Left ventricle myocardium inferior (tissue), 1 donor: ENCODE measurements at regions not wholly inside any gene's neighbourhood (a gene's known extent, or its start where the extent isn't known, plus 50 kb on each side); places are given as distances from the start of the nearest gene placed in this dataset.

Source experiments
- DNase-seq: peaks from one replicate; pipeline ENCODE4 v3.0.0-alpha.2; 2020
- H3K27ac ChIP-seq: fragments of 200-600 bp; replicated peaks from 2 replicates; pipeline ENCODE4 v1.8.0; 2021
- H3K27me3 ChIP-seq: fragments of 200-600 bp; 2 replicates; pipeline ENCODE4 v1.8.0; 2021; ENCODE audit warnings: low read depth
- H3K36me3 ChIP-seq: fragments of 200-600 bp; 2 replicates; pipeline ENCODE4 v1.8.0; 2021
- H3K4me1 ChIP-seq: fragments of 200-600 bp; 2 replicates; pipeline ENCODE4 v1.8.0; 2021
- H3K4me3 ChIP-seq: fragments of 200-600 bp; 2 replicates; pipeline ENCODE4 v1.8.0; 2021; ENCODE audit warnings: mild to moderate bottlenecking, moderate library complexity
- H3K9me3 ChIP-seq: fragments of 200-600 bp; replicated peaks from 2 replicates; pipeline ENCODE4 v1.8.0; 2021
- CTCF ChIP-seq: fragments of 200-600 bp; IDR thresholded peaks from 2 replicates; pipeline ENCODE4 v1.8.0; 2021; ENCODE audit warnings: antibody characterized with exemption, mild to moderate bottlenecking, borderline replicate concordance
- intact Hi-C: fragments of 100-400 bp; cut with micrococcal nuclease; formaldehyde crosslinking; loops from one replicate; pipeline ENCODE4 v1.11.0; 2022
- donor health status: DM: no; HTN: yes; CAD: no; lungs with severe emphysema.

GRCh38 chr5:143599474-143599873 is 196.0 kb upstream of the NR3C1 start:
- DNase-seq = no peak
- no peak overlapping the region for H3K4me3 ChIP-seq
- no peaks in the 10 kb centered on the region for H3K9me3 ChIP-seq
- H3K4me1 ChIP-seq = peaks cover 18% of the 10 kb centered on the region
- H3K36me3 ChIP-seq = no peaks in the 10 kb centered on the region
- H3K27me3 ChIP-seq = no peaks in the 10 kb centered on the region
- no peak for TF ChIP-seq CTCF
- H3K27ac ChIP-seq = no peak overlapping the region
- intact Hi-C loops = no loop called here

GRCh38 chr5:143596824-143597223 is 193.3 kb upstream of the NR3C1 start:
- Histone ChIP-seq H3K4me3 (no peak overlapping the region), H3K27me3 (no peaks in the 10 kb centered on the region), H3K27ac (no peak overlapping the region), H3K9me3 (no peaks in the 10 kb centered on the region), H3K4me1 (peaks cover 17% of the 10 kb centered on the region), H3K36me3 (no peaks in the 10 kb centered on the region)
- no peak for TF ChIP-seq CTCF
- DNase-seq = no peak
- intact Hi-C loops = no loop called here

- Histone ChIP-seq H3K27ac (no peak overlapping the region), H3K27me3 (no peaks in the 10 kb centered on the region), H3K4me1 (peaks cover 3% of the 10 kb centered on the region), H3K4me3 (no peak overlapping the region), H3K9me3 (no peaks in the 10 kb centered on the region), H3K36me3 (no peaks in the 10 kb centered on the region)
- intact Hi-C loops = no loop called here
- no peak for DNase-seq
- TF ChIP-seq CTCF = no peak
These were observed 191.7 kb upstream of the NR3C1 start for GRCh38 chr5:143594902-143595818.

- no peak for DNase-seq
- Histone ChIP-seq H3K27me3 (no peaks in the 10 kb centered on the region), H3K36me3 (no peaks in the 10 kb centered on the region), H3K4me3 (no peak overlapping the region), H3K9me3 (no peaks in the 10 kb centered on the region), H3K27ac (no peak overlapping the region), H3K4me1 (peaks cover 3% of the 10 kb centered on the region)
- TF ChIP-seq CTCF = no peak
- intact Hi-C loops = no loop called here
These were observed 190.2 kb upstream of the NR3C1 start for GRCh38 chr5:143593723-143594122.

GRCh38 chr5:143592648-143593047 is 189.2 kb upstream of the NR3C1 start:
- no peak for DNase-seq
- TF ChIP-seq CTCF = no peak
- Histone ChIP-seq H3K27ac (no peak overlapping the region), H3K4me3 (no peak overlapping the region), H3K36me3 (no peaks in the 10 kb centered on the region), H3K9me3 (no peaks in the 10 kb centered on the region), H3K4me1 (peaks cover 3% of the 10 kb centered on the region), H3K27me3 (no peaks in the 10 kb centered on the region)
- intact Hi-C loops = no loop called here
